Vagina (tissue), 2 donors: ENCODE measurements at regions not wholly inside any gene's neighbourhood (a gene's known extent, or its start where the extent isn't known, plus 50 kb on each side); places are given as distances from the start of the nearest gene placed in this dataset.

ENCODE experiments used
- CTCF ChIP-seq, 3 experiments: fragments of 450-650 bp in 2 of 3; fragments of 200-600 bp in 1 of 3; sonication (generic) in 1 of 3; IDR thresholded peaks; one replicate each; pipeline ENCODE4 v1.5.1; 2017 to 2019; ENCODE audit warnings: antibody characterized with exemption in 3 of 3, mild to moderate bottlenecking in 2 of 3, moderate library complexity in 2 of 3
- POLR2AphosphoS5 ChIP-seq, 2 donors: sonication (generic); formaldehyde crosslinking; IDR thresholded peaks; one replicate each; pipeline ENCODE4 v1.9.0; 2017; ENCODE audit warnings: antibody characterized with exemption in 2 of 2, mild to moderate bottlenecking in 2 of 2, low read depth in 1 of 2; ENCODE audit not compliant: insufficient read depth in 1 of 2

DNA sequence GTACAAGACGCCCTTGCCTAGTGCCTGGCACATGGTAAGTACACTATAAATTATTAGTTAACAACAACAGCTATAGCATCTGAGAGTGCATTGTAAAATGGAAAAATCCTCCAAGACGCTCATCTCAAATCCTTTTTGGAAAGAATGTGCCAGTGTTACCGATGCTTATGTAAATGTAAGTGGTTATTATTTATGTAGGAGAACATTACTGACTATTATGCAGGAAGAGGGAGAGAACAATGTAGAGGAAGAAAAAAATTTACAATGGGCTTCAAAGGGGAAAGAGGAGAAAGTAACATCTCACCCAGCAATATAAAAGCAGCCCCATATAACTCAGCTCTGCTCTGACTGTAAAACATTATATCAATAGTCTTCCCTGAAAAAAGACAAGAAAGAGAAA is 155.3 kb upstream of the LPP start:
- TF ChIP-seq CTCF (IDR thresholded peaks at IDR 0.05) (no peak), POLR2AphosphoS5 (IDR thresholded peaks at IDR 0.05; ENCODE audit: insufficient read depth in 1 of 2, low read depth in 1 of 2) (no peak)
